ENCODE measurements at regions not wholly inside any gene's neighbourhood (a gene's known extent, or its start where the extent isn't known, plus 50 kb on each side); places are given as distances from the start of the nearest gene placed in this dataset.

DNA sequence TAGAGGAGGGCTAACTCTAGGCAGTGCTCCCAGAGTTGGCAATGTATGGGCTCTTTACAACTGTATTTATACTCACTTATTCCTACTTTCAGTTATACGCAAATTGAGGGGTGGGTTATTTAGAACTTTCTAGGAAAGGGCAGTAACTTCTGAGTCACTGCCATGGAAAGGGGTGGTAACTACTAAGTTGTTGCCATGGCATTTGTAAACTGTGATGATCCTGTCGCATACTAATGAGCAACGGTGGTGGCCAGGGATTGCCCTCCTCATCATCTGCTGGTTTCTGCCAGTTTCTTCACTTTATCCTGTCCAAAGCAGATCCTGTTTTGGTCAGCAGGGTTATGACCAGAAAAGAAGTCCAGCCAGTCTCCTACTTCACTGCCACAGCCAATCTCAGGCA is 95.5 kb upstream of the PTPRT start:
- H3F3A ChIP-seq (replicated peaks; ENCODE audit: low read depth) = no peaks in the 10 kb centered on the region
- Mint-ChIP-seq H3K4me1 (no peaks in the 10 kb centered on the region), H3K36me3 (ENCODE audit: low read depth) (peaks cover 34% of the 10 kb centered on the region; the same call in 2 of the 3 replicates), H3K27ac (no peak overlapping the region), H3K27me3 (ENCODE audit: insufficient read depth, low read depth, poor library complexity) (peaks cover 5% of the 10 kb centered on the region), H3K4me3 (no peak overlapping the region), H3K9me3 (peaks cover 91% of the 10 kb centered on the region)
- no peaks in the 10 kb centered on the region for H3K27me3 ChIP-seq (ENCODE audit: insufficient read depth)
- H3K27ac ChIP-seq (ENCODE audit: low read depth) = no peak overlapping the region
- no peak overlapping the region for H3K4me3 ChIP-seq
- TF ChIP-seq STAT1 (IDR thresholded peaks at IDR 0.05; ENCODE audit: unreplicated experiment) (no peak), EZH2 (IDR thresholded peaks at IDR 0.05; ENCODE audit: low read depth, unreplicated experiment) (no peak), ZNF331 (CRISPR knock-in tag; IDR thresholded peaks at IDR 0.05; ENCODE audit: low read depth) (no peak), ZNF114 (CRISPR knock-in tag; IDR thresholded peaks at IDR 0.05) (no peak), EZH2phosphoT487 (IDR thresholded peaks at IDR 0.05; ENCODE audit: unreplicated experiment) (no peak), NANOG (IDR thresholded peaks at IDR 0.05; ENCODE audit: borderline replicate concordance) (no peak), CREB1 (CRISPR knock-in tag; IDR thresholded peaks at IDR 0.05; ENCODE audit: low read depth) (no peak), JUNB (IDR thresholded peaks at IDR 0.05; ENCODE audit: unreplicated experiment) (no peak), POLR2AphosphoS5 (IDR thresholded peaks at IDR 0.05; ENCODE audit: low read depth) (no peak)
- TF ChIP-seq, protein P1, sequence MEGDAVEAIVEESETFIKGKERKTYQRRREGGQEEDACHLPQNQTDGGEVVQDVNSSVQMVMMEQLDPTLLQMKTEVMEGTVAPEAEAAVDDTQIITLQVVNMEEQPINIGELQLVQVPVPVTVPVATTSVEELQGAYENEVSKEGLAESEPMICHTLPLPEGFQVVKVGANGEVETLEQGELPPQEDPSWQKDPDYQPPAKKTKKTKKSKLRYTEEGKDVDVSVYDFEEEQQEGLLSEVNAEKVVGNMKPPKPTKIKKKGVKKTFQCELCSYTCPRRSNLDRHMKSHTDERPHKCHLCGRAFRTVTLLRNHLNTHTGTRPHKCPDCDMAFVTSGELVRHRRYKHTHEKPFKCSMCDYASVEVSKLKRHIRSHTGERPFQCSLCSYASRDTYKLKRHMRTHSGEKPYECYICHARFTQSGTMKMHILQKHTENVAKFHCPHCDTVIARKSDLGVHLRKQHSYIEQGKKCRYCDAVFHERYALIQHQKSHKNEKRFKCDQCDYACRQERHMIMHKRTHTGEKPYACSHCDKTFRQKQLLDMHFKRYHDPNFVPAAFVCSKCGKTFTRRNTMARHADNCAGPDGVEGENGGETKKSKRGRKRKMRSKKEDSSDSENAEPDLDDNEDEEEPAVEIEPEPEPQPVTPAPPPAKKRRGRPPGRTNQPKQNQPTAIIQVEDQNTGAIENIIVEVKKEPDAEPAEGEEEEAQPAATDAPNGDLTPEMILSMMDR (conservative IDR thresholded peaks at IDR 0.05; ENCODE audit: low read depth in 2 of 2) = no peak
- TF ChIP-seq, protein P2, sequence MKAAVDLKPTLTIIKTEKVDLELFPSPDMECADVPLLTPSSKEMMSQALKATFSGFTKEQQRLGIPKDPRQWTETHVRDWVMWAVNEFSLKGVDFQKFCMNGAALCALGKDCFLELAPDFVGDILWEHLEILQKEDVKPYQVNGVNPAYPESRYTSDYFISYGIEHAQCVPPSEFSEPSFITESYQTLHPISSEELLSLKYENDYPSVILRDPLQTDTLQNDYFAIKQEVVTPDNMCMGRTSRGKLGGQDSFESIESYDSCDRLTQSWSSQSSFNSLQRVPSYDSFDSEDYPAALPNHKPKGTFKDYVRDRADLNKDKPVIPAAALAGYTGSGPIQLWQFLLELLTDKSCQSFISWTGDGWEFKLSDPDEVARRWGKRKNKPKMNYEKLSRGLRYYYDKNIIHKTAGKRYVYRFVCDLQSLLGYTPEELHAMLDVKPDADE (IDR thresholded peaks at IDR 0.05) = no peak
- TF ChIP-seq, protein P3, sequence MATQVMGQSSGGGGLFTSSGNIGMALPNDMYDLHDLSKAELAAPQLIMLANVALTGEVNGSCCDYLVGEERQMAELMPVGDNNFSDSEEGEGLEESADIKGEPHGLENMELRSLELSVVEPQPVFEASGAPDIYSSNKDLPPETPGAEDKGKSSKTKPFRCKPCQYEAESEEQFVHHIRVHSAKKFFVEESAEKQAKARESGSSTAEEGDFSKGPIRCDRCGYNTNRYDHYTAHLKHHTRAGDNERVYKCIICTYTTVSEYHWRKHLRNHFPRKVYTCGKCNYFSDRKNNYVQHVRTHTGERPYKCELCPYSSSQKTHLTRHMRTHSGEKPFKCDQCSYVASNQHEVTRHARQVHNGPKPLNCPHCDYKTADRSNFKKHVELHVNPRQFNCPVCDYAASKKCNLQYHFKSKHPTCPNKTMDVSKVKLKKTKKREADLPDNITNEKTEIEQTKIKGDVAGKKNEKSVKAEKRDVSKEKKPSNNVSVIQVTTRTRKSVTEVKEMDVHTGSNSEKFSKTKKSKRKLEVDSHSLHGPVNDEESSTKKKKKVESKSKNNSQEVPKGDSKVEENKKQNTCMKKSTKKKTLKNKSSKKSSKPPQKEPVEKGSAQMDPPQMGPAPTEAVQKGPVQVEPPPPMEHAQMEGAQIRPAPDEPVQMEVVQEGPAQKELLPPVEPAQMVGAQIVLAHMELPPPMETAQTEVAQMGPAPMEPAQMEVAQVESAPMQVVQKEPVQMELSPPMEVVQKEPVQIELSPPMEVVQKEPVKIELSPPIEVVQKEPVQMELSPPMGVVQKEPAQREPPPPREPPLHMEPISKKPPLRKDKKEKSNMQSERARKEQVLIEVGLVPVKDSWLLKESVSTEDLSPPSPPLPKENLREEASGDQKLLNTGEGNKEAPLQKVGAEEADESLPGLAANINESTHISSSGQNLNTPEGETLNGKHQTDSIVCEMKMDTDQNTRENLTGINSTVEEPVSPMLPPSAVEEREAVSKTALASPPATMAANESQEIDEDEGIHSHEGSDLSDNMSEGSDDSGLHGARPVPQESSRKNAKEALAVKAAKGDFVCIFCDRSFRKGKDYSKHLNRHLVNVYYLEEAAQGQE (IDR thresholded peaks at IDR 0.05; ENCODE audit: unreplicated experiment) = no peak
- TF ChIP-seq, protein P4, sequence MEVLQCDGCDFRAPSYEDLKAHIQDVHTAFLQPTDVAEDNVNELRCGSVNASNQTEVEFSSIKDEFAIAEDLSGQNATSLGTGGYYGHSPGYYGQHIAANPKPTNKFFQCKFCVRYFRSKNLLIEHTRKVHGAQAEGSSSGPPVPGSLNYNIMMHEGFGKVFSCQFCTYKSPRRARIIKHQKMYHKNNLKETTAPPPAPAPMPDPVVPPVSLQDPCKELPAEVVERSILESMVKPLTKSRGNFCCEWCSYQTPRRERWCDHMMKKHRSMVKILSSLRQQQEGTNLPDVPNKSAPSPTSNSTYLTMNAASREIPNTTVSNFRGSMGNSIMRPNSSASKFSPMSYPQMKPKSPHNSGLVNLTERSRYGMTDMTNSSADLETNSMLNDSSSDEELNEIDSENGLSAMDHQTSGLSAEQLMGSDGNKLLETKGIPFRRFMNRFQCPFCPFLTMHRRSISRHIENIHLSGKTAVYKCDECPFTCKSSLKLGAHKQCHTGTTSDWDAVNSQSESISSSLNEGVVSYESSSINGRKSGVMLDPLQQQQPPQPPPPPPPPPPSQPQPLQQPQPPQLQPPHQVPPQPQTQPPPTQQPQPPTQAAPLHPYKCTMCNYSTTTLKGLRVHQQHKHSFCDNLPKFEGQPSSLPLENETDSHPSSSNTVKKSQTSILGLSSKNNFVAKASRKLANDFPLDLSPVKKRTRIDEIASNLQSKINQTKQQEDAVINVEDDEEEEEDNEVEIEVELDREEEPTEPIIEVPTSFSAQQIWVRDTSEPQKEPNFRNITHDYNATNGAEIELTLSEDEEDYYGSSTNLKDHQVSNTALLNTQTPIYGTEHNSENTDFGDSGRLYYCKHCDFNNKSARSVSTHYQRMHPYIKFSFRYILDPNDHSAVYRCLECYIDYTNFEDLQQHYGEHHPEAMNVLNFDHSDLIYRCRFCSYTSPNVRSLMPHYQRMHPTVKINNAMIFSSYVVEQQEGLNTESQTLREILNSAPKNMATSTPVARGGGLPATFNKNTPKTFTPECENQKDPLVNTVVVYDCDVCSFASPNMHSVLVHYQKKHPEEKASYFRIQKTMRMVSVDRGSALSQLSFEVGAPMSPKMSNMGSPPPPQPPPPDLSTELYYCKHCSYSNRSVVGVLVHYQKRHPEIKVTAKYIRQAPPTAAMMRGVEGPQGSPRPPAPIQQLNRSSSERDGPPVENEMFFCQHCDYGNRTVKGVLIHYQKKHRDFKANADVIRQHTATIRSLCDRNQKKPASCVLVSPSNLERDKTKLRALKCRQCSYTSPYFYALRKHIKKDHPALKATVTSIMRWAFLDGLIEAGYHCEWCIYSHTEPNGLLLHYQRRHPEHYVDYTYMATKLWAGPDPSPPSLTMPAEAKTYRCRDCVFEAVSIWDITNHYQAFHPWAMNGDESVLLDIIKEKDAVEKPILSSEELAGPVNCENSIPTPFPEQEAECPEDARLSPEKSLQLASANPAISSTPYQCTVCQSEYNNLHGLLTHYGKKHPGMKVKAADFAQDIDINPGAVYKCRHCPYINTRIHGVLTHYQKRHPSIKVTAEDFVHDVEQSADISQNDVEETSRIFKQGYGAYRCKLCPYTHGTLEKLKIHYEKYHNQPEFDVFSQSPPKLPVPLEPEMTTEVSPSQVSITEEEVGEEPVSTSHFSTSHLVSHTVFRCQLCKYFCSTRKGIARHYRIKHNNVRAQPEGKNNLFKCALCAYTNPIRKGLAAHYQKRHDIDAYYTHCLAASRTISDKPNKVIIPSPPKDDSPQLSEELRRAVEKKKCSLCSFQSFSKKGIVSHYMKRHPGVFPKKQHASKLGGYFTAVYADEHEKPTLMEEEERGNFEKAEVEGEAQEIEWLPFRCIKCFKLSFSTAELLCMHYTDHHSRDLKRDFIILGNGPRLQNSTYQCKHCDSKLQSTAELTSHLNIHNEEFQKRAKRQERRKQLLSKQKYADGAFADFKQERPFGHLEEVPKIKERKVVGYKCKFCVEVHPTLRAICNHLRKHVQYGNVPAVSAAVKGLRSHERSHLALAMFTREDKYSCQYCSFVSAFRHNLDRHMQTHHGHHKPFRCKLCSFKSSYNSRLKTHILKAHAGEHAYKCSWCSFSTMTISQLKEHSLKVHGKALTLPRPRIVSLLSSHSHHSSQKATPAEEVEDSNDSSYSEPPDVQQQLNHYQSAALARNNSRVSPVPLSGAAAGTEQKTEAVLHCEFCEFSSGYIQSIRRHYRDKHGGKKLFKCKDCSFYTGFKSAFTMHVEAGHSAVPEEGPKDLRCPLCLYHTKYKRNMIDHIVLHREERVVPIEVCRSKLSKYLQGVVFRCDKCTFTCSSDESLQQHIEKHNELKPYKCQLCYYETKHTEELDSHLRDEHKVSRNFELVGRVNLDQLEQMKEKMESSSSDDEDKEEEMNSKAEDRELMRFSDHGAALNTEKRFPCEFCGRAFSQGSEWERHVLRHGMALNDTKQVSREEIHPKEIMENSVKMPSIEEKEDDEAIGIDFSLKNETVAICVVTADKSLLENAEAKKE (CRISPR knock-in tag; IDR thresholded peaks at IDR 0.05) = no peak
- no peaks in the 10 kb centered on the region for H3K4me1 ChIP-seq (ENCODE audit: insufficient read depth)
- H2AFZ ChIP-seq = no peak overlapping the region
- DNase-seq (ENCODE audit: low spot score) (no peak), ATAC-seq (no peak)
- H4K20me1 ChIP-seq (replicated peaks; ENCODE audit: insufficient read depth) = no peaks in the 10 kb centered on the region
- no peak overlapping the region for H3K4me2 ChIP-seq
- H3K9me2 ChIP-seq (ENCODE audit: insufficient read depth) = no peaks in the 10 kb centered on the region
- H3K36me3 ChIP-seq (ENCODE audit: insufficient read depth) = peaks cover 5% of the 10 kb centered on the region; the same call in 1 of the 2 replicates
- no peaks in the 10 kb centered on the region for H3K79me2 ChIP-seq (replicated peaks; ENCODE audit: insufficient read depth)

All from GM23338 (cell line).